ENCODE measurements at regions not wholly inside any gene's neighbourhood (a gene's known extent, or its start where the extent isn't known, plus 50 kb on each side); places are given as distances from the start of the nearest gene placed in this dataset.

GRCh38 chr9:91102269-91102668 is 259.4 kb downstream of the AUH start:
- no peak for DNase-seq

DNA sequence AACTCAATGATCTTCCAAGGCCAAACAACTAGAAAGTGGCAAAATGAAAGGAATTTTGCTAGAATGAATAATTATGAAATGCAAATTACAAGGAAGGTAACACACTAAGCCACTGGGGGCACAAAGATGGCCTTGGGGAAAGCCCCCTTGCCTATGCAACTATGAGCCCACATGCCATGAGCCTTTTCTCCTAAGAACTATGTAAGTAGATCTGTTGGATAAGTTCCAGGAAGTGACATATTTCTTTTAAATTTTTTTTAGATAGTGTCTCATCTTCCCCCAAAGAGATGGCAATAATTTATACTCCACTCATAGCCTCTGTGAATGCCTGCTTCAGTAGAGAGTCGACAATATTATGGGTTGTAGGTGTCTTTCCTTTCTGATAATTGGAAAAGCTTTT is 257.8 kb downstream of the AUH start:
- no peak for DNase-seq

GRCh38 chr9:91106415-91107081 is 255.2 kb downstream of the AUH start:
- DNase-seq: no peak

DNA sequence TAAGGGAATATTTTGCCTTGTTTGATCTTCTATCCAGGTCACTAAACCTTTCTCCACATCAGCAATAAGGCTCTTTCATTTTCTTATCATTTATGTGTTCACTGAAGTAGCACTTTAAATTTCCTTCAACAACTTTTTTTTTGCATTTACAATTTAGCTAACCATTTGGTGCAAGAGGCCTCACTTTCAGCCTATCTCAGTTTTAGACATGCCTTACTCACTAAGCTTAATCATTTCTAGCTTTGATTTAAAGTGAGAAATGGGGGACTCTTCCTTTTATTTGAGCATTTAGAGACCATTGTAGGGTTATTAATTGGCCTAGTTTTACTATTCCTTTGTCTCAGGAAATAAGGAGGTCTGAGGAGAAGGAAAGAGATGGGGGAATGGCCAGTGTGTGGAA is 250.5 kb downstream of the AUH start:
- no peak for DNase-seq

GRCh38 chr9:91111876-91112275 is 249.8 kb downstream of the AUH start:
- no peak for DNase-seq

GRCh38 chr9:91113016-91113415 is 248.7 kb downstream of the AUH start:
- no peak for DNase-seq

DNA sequence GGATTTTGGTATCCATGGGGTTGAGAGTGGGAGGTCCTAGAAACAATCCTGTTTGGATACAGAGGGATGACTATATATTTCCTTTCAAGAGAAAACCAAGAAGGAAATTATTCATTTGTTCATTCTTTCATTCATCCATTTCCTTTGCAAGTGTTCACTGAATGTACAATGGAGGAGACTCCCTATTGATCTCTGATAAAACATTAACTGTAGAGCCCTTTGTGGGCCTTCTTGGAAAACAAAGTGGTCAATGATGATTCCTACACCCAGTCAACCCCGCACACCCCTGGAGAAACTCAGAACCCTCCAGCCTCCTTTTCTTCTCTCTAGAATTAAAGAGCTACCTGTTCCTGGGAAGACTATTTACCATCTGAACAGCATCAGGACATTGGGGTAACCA is 247.3 kb downstream of the AUH start:
- DNase-seq: no peak

GRCh38 chr9:91116211-91116610 is 245.5 kb downstream of the AUH start:
- no peak for DNase-seq

GRCh38 chr9:91116711-91117110 is 245.0 kb downstream of the AUH start:
- DNase-seq: no peak

DNA sequence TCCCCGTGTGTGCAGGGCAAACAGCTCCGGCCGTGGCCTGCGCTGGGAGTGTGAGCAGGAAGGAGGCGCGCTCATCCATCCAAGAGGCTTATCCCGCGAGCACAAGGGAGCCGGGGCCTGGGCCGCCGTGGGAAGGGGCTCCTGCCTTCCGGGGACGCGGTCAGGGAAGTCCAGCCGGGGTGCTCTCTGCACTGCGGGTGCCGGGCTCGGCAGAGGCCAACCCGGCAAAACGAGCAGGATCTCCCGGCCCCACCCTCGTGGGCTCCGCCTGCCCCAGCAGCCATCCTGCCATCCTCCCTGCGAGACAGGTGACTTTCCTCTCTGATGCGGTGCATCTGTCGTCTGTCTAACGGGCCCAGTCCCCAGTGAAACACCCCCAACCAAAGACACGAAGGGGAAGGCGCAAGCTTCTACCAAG is 244.2 kb downstream of the AUH start:
- DNase-seq: no peak

GRCh38 chr9:91117959-91118703 is 243.6 kb downstream of the AUH start:
- DNase-seq: no peak

GRCh38 chr9:91118704-91119025 is 243.1 kb downstream of the AUH start:
- no peak for DNase-seq

GRCh38 chr9:91119142-91119541 is 242.6 kb downstream of the AUH start:
- DNase-seq: no peak

DNA sequence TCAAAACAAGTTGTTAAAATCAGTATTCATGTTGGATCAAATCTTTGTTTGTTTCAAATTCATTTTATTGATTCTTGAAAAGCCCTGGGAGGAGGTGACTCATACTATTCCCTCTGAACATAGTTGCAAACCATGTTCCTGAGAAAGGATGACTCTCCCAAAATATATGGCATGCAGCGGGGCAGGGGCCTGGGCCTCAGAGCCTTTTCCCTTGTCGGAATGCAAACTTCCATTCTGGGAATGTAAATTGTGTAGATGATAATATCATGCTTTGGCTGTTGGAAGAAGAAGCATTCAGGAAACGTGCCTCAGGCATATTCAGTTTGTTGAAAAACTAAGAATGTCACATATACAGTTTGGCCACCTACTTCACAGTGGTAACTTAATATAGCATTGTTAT is 242.0 kb downstream of the AUH start:
- DNase-seq: no peak

GRCh38 chr9:91120200-91120599 is 241.5 kb downstream of the AUH start:
- DNase-seq: no peak

DNA sequence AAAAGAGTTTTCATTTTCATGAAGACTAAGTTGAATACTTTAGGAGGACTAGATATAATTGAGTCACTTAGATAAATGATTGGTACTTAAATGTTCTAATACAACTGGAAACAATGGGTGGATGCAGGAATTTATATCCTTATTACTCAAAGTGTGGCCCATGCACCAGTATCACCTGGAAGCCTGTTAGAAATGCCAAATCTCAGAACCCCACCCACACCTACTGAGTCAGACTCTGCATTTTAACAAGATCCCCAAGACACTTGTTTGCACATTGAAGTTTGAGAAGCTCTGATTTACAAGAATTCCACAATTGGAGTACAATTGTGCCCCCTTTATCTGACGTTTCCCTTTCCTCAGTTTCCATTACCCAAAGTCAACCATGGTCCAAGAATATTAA is 239.0 kb downstream of the AUH start:
- DNase-seq: no peak

DNA sequence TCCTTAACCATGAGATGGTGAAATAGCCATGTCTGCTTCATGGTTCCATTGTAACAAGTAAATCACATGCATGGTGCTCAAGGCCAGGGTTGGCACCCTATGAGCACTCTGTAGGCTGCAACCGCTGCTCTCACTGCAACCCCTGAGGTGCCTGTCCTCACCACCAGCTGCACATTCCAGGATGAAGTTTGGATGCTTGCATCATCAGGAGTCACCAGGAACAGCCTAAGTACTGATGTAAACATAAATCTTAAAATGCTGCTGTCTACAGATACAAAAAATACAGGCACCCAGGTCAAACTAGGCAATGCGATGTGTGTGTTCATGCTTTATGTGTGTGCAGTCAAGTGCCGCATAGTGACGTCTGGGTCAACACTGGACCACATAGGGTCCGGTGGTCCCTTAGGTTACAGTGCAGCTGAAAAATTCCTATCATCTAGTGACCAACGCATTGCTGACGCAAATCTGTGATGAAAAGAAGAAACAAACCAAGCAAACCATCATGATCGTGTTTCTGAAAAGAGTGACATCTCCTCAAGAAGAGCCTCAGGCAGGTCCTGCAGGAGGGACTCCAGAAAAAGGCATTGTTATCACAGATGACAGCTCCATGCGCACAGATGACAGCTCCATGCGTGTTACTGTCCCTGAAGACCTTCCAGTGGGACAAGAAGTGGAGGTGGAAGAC is 234.8 kb downstream of the AUH start:
- no peak for DNase-seq

DNA sequence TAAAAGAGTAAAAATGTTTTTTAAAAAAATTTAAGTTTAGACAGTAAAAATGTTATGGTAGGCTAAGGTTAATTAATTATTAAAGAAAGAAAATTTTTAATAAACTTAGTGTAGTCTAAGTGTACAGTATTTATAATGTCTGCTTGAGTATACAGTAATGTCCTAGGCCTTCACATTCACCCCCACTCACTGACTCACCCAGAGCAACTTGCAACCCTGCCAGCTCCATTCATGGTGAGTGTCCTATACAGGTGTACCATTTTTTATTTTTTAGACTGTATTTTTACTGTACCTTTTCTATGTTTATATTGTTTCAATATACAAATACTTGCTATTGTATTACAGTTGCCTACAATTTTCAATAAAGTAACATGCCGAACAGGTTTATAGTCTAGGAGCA is 234.1 kb downstream of the AUH start:
- DNase-seq: no peak

DNA sequence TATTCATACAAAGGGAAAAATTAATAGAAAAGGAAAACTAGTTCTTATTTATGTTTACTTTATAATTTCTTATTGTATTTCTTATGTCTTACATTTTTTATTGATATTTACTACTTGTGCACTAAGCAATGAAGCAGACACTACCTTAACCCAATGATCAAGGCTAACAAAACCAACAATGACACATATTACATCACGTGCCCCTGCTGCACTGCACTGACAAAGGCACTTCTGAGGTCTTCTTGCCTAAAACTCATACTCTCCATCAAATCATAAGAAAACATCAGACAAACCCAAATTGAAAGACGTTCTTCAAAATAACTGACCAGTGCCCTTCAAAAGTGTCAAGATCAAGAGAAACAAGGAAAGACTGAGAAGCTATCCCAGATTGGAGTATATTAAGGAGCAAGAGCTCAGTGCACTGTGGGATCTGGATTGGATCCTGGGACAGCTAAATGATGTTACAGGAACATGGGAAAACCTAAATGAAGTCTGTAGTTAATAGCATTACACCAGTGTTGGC is 230.9 kb downstream of the AUH start:
- DNase-seq: no peak

GRCh38 chr9:91131433-91131839 is 230.3 kb downstream of the AUH start:
- no peak for DNase-seq

GRCh38 chr9:91132576-91133073 is 229.1 kb downstream of the AUH start:
- DNase-seq: no peak

DNA sequence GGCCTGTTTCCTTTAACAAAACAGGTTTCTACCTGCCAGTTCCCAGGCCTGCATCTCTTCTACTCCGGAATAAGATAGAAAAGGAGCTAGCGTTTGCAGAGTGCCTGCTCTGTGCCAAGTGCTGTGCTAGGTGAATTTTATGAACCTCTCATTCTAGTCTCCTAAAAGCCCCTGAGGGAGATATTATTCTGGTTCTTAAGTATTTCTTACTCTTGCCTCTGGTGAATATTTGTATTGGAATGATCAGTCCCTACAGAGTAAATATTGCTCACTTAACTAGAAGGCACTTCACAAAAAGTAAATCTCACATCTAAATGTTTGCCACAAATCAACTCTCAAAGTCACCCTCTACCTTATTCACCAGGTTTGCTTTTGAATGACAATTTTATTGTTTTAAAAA is 227.1 kb downstream of the AUH start:
- no peak for DNase-seq

DNA sequence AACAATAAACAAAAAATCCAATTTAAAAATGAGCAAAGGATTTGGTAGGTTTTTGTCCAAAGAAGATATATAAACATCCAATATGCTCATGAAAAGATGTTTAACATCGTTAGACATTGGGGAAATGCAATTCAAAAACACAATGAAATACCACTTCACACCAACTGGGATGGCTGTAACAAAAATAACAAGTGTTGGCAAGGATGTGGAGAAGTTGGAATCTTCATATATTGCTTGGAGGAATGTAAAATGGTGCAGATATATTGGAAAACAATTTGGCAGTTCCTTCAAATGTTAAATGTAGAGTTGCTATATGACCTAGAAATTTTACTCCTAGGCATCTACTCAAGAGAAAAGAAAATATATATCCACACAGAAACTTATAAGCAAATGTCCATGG is 224.3 kb downstream of the AUH start:
- DNase-seq: no peak

- no peak for DNase-seq
Measured at GRCh38 chr9:91138760-91139159, 223.0 kb downstream of the AUH start.

Measured in NCI-H2081 treated with DMSO at 0.1 percent for 48 hours (cell line).